GM23338 (cell line): ENCODE measurements at regions not wholly inside any gene's neighbourhood (a gene's known extent, or its start where the extent isn't known, plus 50 kb on each side); places are given as distances from the start of the nearest gene placed in this dataset.
A peak's percentile ranks its signal among the peaks of the same experiment; 100 is the strongest.

Experiments used
- ATAC-seq: fragments of 200-7000 bp; cut with Tn5 transposase; 3 replicates; pipeline ENCODE4 v1.9.1; 2020
- DNase-seq: peaks from one replicate; pipeline ENCODE4 v3.0.0-alpha.2; 2015; ENCODE audit warnings: low spot score
- H2AFZ ChIP-seq: fragments of 200-600 bp; sonication (generic); 2 replicates; pipeline ENCODE4 v1.8.0; 2016; ENCODE audit warnings: antibody characterized with exemption, mild to moderate bottlenecking, moderate library complexity
- H3F3A ChIP-seq: fragments of 200-600 bp; sonication (generic); replicated peaks from 2 replicates; pipeline ENCODE4 v1.8.0; 2017; ENCODE audit warnings: antibody characterized with exemption, mixed run types, low read depth
- H3K27ac ChIP-seq: fragments of 200-600 bp; sonication (generic); 2 replicates; pipeline ENCODE4 v1.6.1; 2016; ENCODE audit warnings: low read depth
- H3K27me3 ChIP-seq: fragments of 200-600 bp; sonication (generic); 2 replicates; pipeline ENCODE4 v1.8.0; 2016; ENCODE audit warnings: mild to moderate bottlenecking, mixed run types, moderate library complexity; ENCODE audit not compliant: insufficient read depth
- H3K36me3 ChIP-seq: fragments of 200-600 bp; sonication (generic); 2 replicates; pipeline ENCODE4 v1.8.0; 2016; ENCODE audit warnings: mild to moderate bottlenecking; ENCODE audit not compliant: insufficient read depth
- H3K4me1 ChIP-seq: fragments of 200-600 bp; sonication (generic); 2 replicates; pipeline ENCODE4 v1.8.0; 2016; ENCODE audit warnings: mild to moderate bottlenecking, moderate library complexity; ENCODE audit not compliant: insufficient read depth
- H3K4me2 ChIP-seq: fragments of 200-600 bp; sonication (generic); 2 replicates; pipeline ENCODE4 v1.7.1; 2017; ENCODE audit warnings: mixed run types
- H3K4me3 ChIP-seq: fragments of 200-600 bp; sonication (generic); 2 replicates; pipeline ENCODE4 v1.6.1; 2016; ENCODE audit warnings: mixed run types
- H3K79me2 ChIP-seq: fragments of 200-600 bp; sonication (generic); replicated peaks from 2 replicates; pipeline ENCODE4 v1.8.0; 2017; ENCODE audit warnings: mild to moderate bottlenecking; ENCODE audit not compliant: insufficient read depth
- H3K9me2 ChIP-seq: fragments of 200-600 bp; sonication (generic); 2 replicates; pipeline ENCODE4 v1.8.0; 2017; ENCODE audit not compliant: insufficient read depth
- H4K20me1 ChIP-seq: fragments of 200-600 bp; sonication (generic); replicated peaks from 2 replicates; pipeline ENCODE4 v1.8.0; 2017; ENCODE audit warnings: mild to moderate bottlenecking; ENCODE audit not compliant: insufficient read depth
- H3K27ac Mint-ChIP-seq: 2 replicates; pipeline ENCODE4 v1.8.0; 2020; ENCODE audit warnings: inconsistent platforms, mild to moderate bottlenecking, moderate library complexity, mixed read lengths
- H3K27me3 Mint-ChIP-seq: 3 replicates; pipeline ENCODE4 v1.8.0; 2022; ENCODE audit warnings: low read depth, mild to moderate bottlenecking, moderate library complexity, mixed read lengths, inconsistent platforms; ENCODE audit not compliant: insufficient read depth, poor library complexity
- H3K36me3 Mint-ChIP-seq: 3 replicates; pipeline ENCODE4 v1.8.0; 2021; ENCODE audit warnings: low read depth, mild to moderate bottlenecking, inconsistent platforms, moderate library complexity, mixed read lengths
- H3K4me1 Mint-ChIP-seq: 3 replicates; pipeline ENCODE4 v1.8.0; 2020; ENCODE audit warnings: mild to moderate bottlenecking, inconsistent platforms, mixed read lengths
- H3K4me3 Mint-ChIP-seq: 3 replicates; pipeline ENCODE4 v1.8.0; 2021; ENCODE audit warnings: moderate library complexity, mild to moderate bottlenecking, inconsistent platforms, mixed read lengths
- H3K9me3 Mint-ChIP-seq: 3 replicates; pipeline ENCODE4 v1.8.0; 2020; ENCODE audit warnings: moderate library complexity, mild to moderate bottlenecking, inconsistent platforms, mixed read lengths
- CTCF ChIP-seq, 2 experiments: fragments of 200-600 bp in 1 of 2; sonication (generic) in 1 of 2; conservative IDR thresholded peaks; 2 replicates each; pipeline versions ENCODE4 v1.5.1 to v1.6.1; 2016 to 2017; ENCODE audit warnings: antibody characterized with exemption in 2 of 2, low read depth in 2 of 2, mild to moderate bottlenecking in 2 of 2, moderate library complexity in 1 of 2
- EZH2 ChIP-seq: fragments of 200-600 bp; sonication (generic); IDR thresholded peaks from one replicate; pipeline ENCODE4 v1.8.0; 2017; ENCODE audit warnings: antibody characterized with exemption, mild to moderate bottlenecking, low read depth; ENCODE audit not compliant: unreplicated experiment
- JUNB ChIP-seq: IDR thresholded peaks from one replicate; pipeline ENCODE4 v1.6.1; 2016; ENCODE audit warnings: antibody characterized with exemption; ENCODE audit not compliant: unreplicated experiment
- POLR2AphosphoS5 ChIP-seq: IDR thresholded peaks from 2 replicates; pipeline ENCODE4 v1.6.1; 2016; ENCODE audit warnings: antibody characterized with exemption, low read depth
- STAT1 ChIP-seq: IDR thresholded peaks from one replicate; pipeline ENCODE4 v1.6.1; 2016; ENCODE audit warnings: antibody characterized with exemption; ENCODE audit not compliant: unreplicated experiment
- ZNF114 ChIP-seq: fragments of 250-450 bp; sonication (Bioruptor Pico); IDR thresholded peaks from 2 replicates; pipeline ENCODE4 v1.5.0; 2020; ENCODE audit warnings: mild to moderate bottlenecking, moderate library complexity
- ZNF331 ChIP-seq: fragments of 250-450 bp; sonication (Bioruptor Pico); IDR thresholded peaks from 2 replicates; pipeline ENCODE4 v1.5.0; 2020; ENCODE audit warnings: low read depth, mild to moderate bottlenecking, moderate library complexity
- ZNF462 ChIP-seq: fragments of 250-450 bp; sonication (Bioruptor Pico); IDR thresholded peaks from 2 replicates; pipeline ENCODE4 v1.5.0; 2020; ENCODE audit warnings: mild to moderate bottlenecking, moderate library complexity

- TF ChIP-seq ZNF462 (no peak), POLR2AphosphoS5 (no peak), JUNB (no peak), STAT1 (no peak)
These were observed 256.7 kb downstream of the NDUFS4 start (continued) for GRCh38 chr5:53817183-53817582.

- Mint-ChIP-seq H3K27me3 (no peaks in the 10 kb centered on the region), H3K27ac (no peak overlapping the region), H3K36me3 (no peaks in the 10 kb centered on the region), H3K4me1 (peaks cover 12% of the 10 kb centered on the region), H3K4me3 (no peak overlapping the region), H3K9me3 (no peaks in the 10 kb centered on the region)
- Histone ChIP-seq H2AFZ (peak overlapping the region; percentile 28; the same call in 1 of the 2 replicates), H3K27ac (no peak overlapping the region), H3K79me2 (no peaks in the 10 kb centered on the region), H3K4me3 (no peak overlapping the region), H4K20me1 (no peaks in the 10 kb centered on the region), H3K4me2 (no peak overlapping the region), H3K9me2 (no peaks in the 10 kb centered on the region; the same call in 1 of the 2 replicates), H3K27me3 (no peaks in the 10 kb centered on the region), H3K36me3 (no peaks in the 10 kb centered on the region), H3K4me1 (0 out of 2 replicates have a peak, but pooled peaks cover 5% of the 10 kb centered on the region), H3F3A (no peaks in the 10 kb centered on the region)
- no peak for DNase-seq
- TF ChIP-seq ZNF114 (CRISPR knock-in tag) (no peak), EZH2 (no peak), ZNF331 (CRISPR knock-in tag) (no peak), CTCF (conservative IDR thresholded peaks at IDR 0.05; ENCODE audit: low read depth in 2 of 2) (no peak)
- no peak for ATAC-seq
These were observed 259.0 kb downstream of the NDUFS4 start for GRCh38 chr5:53819482-53819881.
